NCI-H345 (cell line): ENCODE measurements at regions not wholly inside any gene's neighbourhood (a gene's known extent, or its start where the extent isn't known, plus 50 kb on each side); places are given as distances from the start of the nearest gene placed in this dataset.
"Not testable (repeated sequence)": the region's sequence is repeated elsewhere in the genome, so short reads cannot be mapped to it uniquely, and the experiment has no call there.

ENCODE experiments used
- DNase-seq: peaks from one replicate; lab custom pipeline; 2025; lab: John Stamatoyannopoulos, UW

DNA sequence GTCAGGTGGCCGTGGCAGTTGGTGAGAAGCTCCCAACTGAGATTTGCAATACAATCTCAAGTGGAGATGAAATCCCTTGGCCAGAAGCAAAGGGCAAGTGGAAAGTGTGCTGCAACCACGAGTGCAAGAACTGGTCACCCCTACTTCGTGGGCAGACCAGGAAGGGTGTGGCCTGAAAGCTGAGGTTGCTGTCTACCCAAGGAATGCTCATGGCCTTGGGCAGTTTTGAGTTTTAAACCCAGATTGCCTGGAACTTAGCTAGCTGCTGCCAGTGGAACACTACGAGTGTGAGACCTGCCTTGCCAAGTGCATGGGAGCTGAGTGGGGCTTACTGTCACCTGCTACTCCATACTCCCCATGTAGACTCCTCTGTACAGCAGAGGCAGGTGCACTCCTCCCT is 113.3 kb upstream of the FAT3 start:
- DNase-seq = no peak

DNA sequence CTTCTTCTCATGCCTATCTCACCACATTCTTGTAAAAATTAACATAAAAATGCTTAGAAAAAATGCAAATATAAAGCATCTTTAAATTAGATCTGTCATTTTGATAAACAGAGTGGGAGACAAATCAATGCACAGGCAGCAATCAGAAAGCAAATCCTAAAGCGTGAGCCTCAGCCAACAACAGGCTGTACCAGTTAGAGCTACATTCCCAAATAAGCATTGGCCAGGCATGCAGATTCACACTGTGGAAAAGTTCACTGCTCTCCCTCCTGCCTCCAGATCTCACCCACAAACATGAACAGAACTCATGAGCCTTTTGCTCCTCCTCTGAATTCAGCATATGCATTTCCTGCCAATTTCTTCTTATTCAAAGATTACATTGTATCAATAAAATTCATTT is 115.2 kb upstream of the FAT3 start:
- DNase-seq = no peak

DNA sequence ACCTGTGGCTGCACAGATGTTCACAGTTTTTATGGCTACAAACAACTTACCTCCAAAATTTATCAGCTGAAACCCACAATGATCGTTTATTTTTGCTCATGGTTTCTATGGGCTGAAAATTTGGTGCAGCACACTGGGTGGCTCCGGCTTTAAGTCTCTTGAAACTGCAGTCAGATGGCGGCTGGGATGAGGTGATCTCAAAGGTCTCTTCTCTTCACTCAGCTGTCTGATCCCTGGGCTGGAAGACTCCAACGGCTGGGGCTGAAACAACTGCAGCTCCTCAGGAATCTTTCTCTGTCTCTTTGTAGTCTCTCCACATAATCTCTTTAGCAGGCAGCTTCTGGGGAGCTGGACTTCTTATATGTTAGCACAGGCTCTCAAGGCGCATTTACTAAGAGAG is 117.3 kb upstream of the FAT3 start:
- DNase-seq = no peak

DNA sequence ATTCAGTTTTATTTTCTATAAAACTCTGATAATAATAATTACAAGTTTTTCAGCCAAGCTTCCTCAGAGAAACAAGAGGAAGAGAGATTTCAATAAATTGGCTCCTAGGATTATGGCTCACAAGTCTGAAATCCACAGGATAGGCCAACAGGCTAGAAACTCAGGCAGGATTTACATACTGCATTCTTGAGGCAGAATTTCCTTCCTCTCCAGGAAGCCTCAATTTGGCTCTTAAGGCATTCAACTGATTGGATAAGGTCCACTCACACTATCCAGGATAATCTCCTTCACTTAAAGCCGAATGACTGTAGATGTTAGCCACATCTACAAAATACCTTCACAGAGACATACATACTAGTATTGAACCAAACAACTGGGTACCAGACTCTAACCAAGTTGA is 120.3 kb upstream of the FAT3 start:
- no peak for DNase-seq

DNA sequence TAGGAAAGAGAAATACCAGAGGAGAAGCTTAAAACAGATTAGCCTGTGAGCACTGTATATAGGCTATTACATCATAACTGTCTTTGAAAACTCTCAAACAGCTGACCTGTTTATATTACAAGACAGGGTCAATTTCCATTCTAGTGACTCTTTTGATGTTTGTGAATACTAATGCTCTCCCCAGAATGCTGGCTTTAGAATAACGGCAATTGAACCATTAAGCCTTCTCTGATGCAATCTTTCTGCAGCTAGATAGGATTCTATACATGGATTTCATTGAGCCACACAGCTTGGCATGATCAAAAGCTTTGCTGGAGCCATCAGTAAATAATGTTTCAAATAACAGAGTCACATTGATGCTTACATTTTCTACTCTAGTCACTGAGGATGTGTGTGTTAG is 122.7 kb upstream of the FAT3 start:
- peak; percentile 20 for DNase-seq

DNA sequence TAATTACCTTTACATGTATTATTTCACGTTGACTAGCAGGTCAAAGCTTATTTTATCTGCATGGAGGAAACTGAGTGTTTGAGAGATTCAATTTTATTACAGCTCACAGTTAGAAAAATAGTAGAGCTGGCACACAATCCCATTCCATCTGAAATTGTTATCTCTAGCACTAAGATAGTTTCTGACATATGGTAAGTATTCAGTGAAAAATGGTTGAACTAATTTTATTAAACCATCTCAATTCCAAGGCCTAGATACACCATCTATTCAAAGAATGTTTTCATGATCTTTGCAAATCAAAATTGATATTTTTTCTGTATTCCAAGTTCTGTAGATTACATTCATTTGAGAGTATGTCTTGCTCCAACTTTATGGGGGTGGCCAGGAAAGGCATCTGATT is 125.4 kb upstream of the FAT3 start:
- no peak for DNase-seq

DNA sequence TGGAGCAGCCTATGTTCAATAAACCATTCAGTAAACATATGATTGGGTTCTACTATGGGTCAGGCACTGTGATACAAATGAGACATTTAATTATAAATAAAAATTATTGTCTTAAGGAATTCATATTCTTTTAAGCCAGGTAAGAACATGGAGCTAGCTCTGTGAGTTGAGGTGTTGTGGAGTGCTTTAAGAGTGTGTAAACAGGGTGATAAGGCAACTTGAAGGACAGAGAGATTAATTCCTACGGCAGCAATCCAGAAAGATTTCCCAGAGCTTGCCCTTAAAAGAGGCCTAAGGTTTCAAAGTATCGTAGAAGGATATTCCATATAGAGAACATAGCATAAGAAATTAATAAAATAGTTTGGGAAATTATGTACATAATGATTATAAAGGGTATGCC is 126.4 kb upstream of the FAT3 start:
- DNase-seq = no peak

DNA sequence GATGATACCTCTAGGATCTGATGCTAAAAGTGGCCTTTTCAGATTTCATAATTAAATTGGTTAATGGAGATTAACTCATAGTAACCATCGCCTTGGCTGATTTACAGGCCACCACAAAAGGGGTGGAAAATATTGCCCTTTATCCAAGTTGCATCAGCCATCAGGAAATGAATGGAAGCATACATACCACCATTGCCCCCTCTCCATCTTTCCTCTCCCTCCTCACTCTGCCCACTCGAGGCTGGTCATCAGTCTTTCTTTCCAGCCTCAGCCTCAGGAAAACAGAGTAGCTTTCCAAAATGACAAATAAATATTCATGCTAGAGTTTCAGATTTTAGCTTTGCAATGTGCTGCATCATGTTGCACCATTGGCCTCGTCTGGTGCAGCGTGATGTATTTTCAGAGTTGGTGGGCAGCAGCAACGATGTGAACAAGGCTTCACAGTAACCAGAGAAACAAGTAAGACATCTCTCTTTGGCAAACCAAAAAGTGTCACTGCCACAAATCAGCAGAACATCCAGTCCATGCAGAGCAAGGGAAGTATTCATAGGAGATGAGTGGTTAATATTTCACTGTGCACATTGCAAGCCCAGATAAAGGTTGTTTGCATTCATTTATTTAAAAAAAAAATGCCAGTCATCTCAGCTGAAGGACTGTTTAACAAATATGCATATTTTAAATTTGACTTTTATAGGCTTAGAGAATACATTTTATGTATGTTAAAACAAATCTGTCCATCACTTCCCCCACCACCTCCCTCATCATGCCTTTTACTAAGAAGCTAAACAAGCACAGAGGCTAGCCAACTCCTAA is 136.7 kb upstream of the FAT3 start:
- no peak for DNase-seq

DNA sequence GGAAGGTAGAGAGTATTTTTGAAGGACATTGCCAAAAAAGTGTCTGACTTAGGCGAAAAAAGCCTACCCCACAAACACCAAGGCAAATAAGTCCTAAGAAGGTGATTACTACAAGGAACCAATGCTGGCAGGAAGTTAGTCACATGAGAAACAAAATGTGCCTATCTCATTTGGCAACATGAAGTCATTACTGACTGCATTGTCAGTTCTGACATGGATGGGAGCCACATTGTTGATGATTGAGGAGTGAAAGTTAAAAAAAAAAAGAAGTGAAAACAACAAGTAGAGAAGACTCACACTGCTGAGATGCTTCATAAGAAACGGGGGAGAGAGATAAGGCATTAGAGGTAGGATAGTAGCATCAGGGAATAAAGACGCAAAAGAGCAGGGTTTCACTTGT is 141.5 kb upstream of the FAT3 start:
- no peak for DNase-seq

DNA sequence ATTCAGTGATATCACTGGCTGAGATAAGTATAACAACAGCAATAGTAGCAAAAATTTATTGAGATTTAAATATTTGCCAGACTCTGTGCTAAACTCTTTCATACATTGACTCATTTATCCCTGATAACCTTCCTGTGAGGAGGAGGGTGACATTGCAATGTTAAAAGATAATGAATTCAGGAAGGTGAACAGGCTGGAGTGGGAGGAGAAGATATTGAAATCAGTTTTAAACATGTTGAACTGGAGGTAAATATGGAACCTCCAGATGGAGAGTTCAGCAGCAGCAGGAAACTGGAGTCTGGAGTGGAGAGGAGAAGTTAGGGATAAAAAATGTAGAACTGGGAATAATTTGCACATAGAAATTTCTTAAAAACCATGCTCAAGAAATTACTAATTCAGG is 142.0 kb upstream of the FAT3 start:
- no peak for DNase-seq

DNA sequence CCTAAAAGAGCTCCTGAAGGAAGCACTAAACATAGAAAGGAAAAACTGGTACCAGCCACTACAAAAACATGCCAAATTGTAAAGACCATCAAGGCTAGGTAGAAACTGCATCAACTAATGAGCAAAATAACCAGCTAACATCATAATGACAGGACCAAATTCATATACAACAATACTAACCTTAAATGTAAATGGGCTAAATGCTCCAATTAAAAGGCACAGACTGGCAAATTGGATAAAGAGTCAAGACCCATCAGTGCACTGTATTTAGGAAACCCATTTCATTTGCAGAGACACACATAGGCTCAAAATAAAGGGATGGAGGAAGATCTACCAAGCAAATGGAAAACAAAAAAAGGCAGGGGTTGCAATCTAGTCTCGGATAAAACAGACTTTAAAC is 150.1 kb upstream of the FAT3 start:
- DNase-seq = not testable (repeated sequence)

DNA sequence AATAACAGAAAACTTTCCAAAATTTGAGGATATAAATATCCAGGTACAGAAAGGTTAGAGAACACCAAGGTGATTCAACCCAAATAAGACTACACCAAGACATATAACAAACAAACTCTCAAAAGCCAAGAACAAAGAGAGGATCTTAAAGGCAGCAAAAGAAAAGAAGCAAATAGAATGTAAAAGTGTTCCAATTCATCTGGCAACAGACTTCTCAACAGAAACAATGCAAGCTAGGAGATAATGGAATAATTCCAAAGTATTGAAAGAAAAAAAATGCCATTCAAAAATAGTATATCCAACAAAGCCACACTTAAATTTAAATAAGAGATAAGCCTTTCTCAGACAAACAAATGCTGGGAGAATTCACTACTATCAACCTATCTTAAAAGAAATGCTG is 153.0 kb upstream of the FAT3 start:
- no peak for DNase-seq

DNA sequence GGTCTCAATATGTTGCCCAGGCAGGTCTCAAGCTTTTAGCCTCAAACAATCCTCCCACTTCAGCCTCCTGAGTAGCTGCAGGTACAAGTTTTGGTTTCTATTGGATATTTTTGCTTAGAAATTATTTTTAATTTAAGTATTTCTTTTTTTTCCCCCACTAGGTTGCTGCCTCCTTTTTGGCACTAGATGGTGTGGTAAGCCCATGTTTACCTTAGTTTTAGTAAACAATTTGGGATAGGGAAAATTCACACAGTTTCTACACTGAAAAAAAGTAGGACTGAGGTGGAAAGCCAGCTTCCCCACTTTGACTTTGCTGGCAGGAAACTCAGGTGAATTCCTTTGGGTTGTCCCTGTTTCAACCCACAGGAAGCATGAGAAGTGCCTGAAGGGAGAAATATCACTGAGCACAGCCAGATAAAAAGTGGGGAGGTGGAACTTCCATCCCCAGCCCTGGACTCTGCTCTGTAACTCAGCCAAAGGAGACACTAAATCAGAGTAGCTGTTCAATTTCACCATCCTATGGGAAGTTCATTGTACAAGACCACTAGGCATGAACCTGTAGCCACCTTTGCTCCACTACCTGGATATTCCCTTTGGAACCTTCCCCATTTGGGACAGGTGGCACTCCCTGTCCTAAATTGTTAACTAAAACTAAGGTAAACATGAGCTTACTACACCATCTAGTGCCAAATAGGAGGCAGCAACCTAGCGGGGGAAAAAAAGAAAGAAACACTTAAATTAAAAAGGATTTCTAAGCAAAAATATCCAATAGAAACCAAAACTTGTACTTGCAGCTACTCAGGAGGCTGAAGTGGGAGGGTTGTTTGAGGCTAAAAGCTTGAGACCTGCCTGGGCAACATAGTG is 154.4 kb upstream of the FAT3 start:
- no peak for DNase-seq

DNA sequence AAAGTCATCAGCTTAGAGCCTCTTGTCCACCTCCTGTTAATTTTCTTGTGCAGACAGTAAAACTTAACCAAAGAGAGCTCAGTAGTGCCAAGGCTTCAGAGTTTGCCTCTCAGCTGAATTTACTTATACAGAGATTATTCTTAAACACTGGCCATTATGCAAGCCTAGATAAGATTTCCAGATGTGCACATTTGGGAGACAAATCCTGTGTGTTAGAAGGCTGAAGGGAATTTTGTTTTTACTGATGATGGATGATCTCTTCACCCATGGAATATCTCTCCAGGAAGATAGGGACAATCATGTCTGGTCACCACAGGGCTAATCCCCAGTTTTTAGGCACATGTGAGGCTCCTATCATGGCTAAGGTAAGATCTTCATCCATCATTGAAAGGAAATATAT is 157.6 kb upstream of the FAT3 start:
- DNase-seq = no peak

DNA sequence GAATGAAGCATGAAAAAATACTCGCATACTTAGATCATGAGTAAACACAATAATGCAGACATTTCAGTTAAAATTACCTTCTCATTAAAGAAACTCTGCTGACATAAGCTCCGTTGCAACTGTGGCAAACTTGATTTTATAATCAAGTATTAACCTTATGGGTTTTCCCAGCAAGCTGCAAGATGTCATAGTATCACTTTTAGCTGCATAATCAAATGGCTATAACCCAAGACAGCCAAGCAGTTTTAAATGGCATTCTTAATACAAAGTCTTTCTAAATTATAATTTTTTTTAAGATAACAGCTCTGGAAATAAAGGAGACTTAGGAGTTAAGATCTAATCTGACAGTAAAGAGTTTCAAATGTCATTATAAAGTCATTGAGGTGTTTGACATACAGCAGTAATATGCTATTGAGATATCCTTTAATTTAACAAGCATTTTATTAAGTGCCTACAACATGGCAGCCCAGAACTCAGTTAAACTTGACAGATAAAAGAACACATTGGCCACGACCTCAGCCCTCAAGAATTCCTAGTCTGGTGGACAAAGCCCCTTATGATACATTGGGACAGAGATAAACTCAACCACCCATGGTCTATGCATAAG is 163.1 kb upstream of the FAT3 start:
- no peak for DNase-seq

DNA sequence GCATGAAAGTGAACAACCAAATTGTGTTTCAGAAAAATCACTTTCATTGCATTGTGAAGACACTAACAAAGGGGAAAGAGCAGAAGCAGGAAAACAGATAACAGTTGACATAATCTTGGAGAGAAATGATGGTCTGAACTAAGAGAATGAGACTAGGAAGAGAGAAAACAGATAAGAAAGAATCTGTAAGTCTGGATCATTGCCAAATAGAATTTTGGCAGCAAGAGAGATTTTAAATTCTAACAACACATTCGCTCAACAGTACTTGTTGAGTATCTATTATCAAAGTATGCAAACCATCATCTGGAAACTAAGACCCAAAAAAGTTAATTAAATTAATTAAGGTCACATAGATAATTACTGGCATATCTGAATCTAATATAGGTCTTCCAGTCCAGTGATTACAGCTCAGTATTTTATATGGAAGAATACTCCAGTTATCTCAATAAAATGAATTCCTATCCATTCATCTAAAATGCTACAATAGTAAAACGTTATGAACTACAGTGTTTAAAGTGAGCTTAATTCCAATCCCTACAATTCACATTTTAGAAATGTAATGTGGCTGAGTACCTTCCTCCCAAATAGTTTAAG is 166.7 kb upstream of the FAT3 start:
- no peak for DNase-seq

DNA sequence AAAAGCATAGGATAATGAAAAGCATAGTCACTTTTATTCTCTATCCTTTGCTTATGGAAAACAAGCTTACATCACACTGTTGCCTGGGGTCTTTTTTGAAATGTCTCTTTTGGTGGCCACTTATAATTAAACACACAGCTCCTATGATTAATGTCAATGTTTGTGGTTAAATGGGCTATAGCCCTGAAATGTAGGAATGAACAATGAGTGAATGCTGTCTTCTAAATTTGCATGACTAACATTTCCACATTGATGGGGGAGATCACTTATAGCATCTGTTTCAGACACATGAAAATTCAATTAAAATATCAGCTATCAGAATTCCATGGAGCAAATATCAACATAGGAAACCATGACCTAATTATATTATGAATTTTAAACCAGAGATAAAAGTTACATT is 171.4 kb upstream of the FAT3 start:
- no peak for DNase-seq

DNA sequence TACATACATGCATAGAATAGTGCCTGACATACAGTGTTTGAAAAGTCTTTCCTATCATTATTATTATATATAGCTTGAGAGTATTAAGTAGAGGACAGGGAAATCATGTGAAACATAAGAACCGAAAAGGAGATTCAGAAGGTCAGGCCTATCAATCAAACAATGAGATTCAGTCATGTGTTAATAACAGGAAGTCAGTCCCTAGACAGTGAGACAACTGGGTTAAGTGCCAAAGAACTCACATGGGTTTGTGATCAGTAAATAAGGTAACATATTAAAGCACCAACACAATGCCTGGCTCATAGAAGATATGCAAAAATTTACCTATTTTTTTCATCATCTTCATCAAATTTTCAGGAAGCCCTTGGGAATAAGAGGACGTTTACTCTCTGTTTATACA is 174.3 kb upstream of the FAT3 start:
- DNase-seq = no peak

DNA sequence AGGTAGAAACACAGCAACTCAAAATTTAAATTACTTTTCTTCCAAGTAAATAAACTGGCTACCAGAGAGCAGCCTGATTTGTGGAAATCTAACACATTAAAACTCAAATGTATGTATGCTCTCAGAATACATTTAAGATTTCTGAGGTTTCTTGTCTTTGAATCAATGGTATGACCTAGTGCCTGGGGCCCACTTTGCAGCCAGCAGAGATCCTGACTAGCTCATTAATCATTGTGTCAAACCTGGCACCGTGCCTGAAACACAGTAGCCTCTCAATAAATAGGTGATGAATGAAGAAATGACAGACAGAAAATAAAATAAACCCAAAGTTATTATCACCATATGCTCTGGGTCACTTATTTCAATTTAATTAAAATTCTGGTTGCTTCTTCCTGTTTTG is 176.2 kb upstream of the FAT3 start:
- peak; percentile 5 for DNase-seq

DNA sequence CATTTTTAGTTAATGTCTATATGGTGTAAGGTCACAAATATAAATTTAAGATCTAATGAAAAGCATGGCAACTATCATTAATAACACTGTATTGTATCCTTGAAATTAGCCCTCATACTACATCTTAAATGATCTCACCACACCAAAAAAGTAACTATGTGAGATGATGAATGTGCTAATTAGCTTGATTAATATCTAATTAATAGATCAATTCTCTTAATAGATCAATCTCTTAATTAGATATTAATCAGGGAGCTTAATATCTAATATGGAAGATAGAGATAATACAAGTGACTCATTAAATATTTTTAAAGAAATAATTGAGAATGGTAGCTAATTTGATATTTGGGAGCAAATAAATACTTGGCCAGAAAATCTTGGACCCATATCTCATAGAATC is 178.5 kb upstream of the FAT3 start:
- DNase-seq = no peak

DNA sequence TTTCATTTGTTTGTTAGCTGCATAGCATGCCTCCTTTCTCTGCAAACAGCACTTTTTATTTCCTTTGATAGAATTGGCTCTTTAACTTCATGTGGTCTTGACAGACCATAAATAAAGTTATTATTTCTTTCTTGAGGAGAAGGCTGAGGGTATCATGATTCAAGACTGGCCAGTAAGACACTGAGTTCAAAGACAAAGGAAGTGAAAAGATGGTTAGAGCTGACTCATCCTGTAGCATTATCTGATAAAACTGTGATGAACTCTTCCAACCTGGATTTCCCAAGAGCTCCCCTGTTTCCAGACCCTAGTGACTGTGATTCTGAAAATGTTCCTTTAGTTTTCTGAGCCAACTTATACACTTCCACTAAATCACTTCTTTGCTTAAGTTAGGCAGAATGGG is 179.3 kb upstream of the FAT3 start:
- no peak for DNase-seq

DNA sequence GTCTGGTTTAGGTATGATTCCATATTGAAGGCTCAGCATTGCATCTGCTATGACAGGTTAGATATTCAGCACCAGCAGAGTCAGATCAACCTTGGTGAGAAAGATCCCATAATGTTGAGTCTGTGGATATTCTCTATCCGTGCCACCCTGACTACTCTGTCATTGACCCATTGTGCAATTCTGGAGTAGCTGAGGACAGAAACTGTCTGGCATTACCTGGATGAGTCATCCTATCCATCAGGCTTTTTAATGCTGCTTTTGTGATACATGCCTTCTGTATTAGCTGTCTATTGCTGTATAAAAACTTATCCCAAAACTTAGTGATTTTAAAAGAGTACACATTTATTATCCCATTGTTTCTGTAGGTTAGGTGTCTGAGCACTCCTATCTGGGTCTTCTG is 189.1 kb upstream of the FAT3 start:
- no peak for DNase-seq

DNA sequence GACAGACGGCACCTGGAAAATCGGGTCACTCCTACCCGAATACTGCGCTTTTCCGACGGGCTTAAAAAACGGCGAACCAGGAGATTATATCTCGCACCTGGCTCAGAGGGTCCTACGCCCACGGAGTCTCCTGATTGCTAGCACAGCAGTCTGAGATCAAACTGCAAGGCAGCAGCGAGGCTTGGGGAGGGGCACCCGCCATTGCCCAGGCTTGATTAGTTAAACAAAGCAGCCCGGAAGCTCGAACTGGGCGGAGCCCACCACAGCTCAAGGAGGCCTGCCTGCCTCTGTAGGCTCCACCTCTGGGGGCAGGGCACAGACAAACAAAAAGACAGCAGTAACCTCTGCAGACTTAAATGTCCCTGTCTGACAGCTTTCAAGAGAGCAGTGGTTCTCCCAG is 197.5 kb upstream of the FAT3 start:
- DNase-seq = not testable (repeated sequence)
